ENCODE measurements at regions not wholly inside any gene's neighbourhood (a gene's known extent, or its start where the extent isn't known, plus 50 kb on each side); places are given as distances from the start of the nearest gene placed in this dataset.
"Not testable (repeated sequence)": the region's sequence is repeated elsewhere in the genome, so short reads cannot be mapped to it uniquely, and the experiment has no call there.

GRCh38 chr6:25156123-25156522 lies 123.1 kb upstream of the CARMIL1 start:
- DNase-seq (ENCODE audit: low read depth) = no peak
- TF ChIP-seq CTCF (conservative IDR thresholded peaks at IDR 0.05; ENCODE audit: low read depth, low read length) = no peak
- H3K4me3 ChIP-seq (ENCODE audit: low read depth, low read length) = no peak overlapping the region

DNA sequence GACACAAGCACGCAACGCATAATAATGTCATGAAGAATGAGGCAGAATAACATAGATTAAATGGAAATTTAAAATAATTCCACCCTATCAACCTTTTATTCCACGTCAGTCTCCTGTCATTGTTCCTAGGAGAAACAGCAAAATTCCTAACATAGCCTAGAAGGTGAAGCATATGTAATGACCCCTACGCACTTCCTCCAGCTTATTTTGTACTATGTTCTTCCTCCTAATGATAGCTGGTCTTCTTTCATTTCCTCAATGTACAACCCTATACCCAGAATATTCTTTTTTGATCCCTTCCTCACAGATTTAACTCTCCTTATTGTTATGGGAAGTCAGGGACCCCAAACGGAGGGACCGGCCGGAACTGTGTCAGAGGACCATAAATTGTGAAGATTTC lies 122.0 kb upstream of the CARMIL1 start:
- no peak overlapping the region for H3K4me3 ChIP-seq (ENCODE audit: low read depth, low read length)
- DNase-seq (ENCODE audit: low read depth) = no peak
- no peak for TF ChIP-seq CTCF (conservative IDR thresholded peaks at IDR 0.05; ENCODE audit: low read depth, low read length)

DNA sequence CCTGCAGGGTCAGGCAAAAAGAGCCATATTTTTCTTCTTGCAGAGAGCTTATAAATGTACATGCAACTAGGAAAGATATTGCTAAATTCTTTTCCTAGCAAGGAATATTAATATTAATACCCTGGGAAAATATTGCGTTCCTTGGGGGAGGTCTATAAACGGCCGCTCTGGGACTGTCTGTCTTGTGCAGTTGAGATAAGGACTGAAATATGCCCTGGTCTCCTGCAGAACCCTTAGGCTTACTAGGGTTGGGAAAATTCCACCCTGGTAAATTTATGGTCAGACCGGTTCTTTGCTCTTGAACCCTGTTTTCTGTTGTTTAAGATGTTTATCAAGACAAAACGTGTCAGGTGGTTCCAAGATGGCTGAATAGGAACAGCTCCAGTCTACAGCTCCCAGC lies 121.3 kb upstream of the CARMIL1 start:
- no peak for TF ChIP-seq CTCF (conservative IDR thresholded peaks at IDR 0.05; ENCODE audit: low read depth, low read length)
- H3K4me3 ChIP-seq (ENCODE audit: low read depth, low read length) = no peak overlapping the region
- DNase-seq (ENCODE audit: low read depth) = no peak

DNA sequence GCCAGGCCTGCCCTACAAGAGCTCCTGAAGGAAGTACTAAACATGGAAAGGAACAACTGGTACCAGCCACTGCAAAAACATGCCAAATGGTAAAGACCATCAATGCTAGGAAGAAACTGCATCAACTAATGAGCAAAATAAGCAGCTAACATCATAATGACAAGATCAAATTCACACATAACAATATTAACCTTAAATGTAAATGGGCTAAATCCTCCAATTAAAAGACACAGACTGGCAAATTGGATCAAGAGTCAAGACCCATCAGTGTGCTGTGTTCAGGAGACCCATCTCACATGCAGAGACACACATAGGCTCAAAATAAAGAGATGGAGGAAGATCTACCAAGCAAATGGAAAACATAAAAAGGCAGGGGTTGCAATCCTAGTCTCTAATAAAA lies 119.0 kb upstream of the CARMIL1 start:
- H3K4me3 ChIP-seq (ENCODE audit: low read depth, low read length); DNase-seq (ENCODE audit: low read depth): not testable (repeated sequence)

- TF ChIP-seq CTCF (conservative IDR thresholded peaks at IDR 0.05; ENCODE audit: low read depth, low read length) = no peak
- no peak overlapping the region for H3K4me3 ChIP-seq (ENCODE audit: low read depth, low read length)
- no peak for DNase-seq (ENCODE audit: low read depth)
Observed at GRCh38 chr6:25165177-25165576, 114.0 kb upstream of the CARMIL1 start.

GRCh38 chr6:25165800-25166199 lies 113.4 kb upstream of the CARMIL1 start:
- H3K4me3 ChIP-seq (ENCODE audit: low read depth, low read length) = peak overlapping the region; percentile 35
- no peak for TF ChIP-seq CTCF (conservative IDR thresholded peaks at IDR 0.05; ENCODE audit: low read depth, low read length)
- DNase-seq (ENCODE audit: low read depth) = no peak

- no peak for DNase-seq (ENCODE audit: low read depth)
- H3K4me3 ChIP-seq (ENCODE audit: low read depth, low read length) = no peak overlapping the region
Observed at GRCh38 chr6:25166955-25167748, 112.0 kb upstream of the CARMIL1 start.

More at GRCh38 chr6:25166955-25167748, 112.0 kb upstream of the CARMIL1 start:
- TF ChIP-seq CTCF (conservative IDR thresholded peaks at IDR 0.05; ENCODE audit: low read depth, low read length) = no peak

Data from choroid plexus epithelial cell (primary cell).